ENCODE measurements at regions not wholly inside any gene's neighbourhood (a gene's known extent, or its start where the extent isn't known, plus 50 kb on each side); places are given as distances from the start of the nearest gene placed in this dataset. TPM values are rescaled to one million over a fixed set of nuclear protein-coding genes. Genes with fewer than 3 reads are reported as not detected.

Small RNAs in the stretch of these regions (small RNA-seq; reads per million reads assigned to genes)
- not detected for gene RNU4ATAC9P

Data from Karpas-422 (cell line).